Neural cell (in vitro differentiated cells): ENCODE measurements at regions not wholly inside any gene's neighbourhood (a gene's known extent, or its start where the extent isn't known, plus 50 kb on each side); places are given as distances from the start of the nearest gene placed in this dataset.

Experiments
- CTCF ChIP-seq: fragments of 450-650 bp; IDR thresholded peaks from 2 replicates; pipeline ENCODE4 v1.5.1; 2014; ENCODE audit warnings: antibody characterized with exemption, mild to moderate bottlenecking, moderate library complexity; ENCODE audit not compliant: poor library complexity, severe bottlenecking
- EP300 ChIP-seq: fragments of 450-650 bp; conservative IDR thresholded peaks from 2 replicates; pipeline ENCODE4 v1.6.1; 2014; ENCODE audit warnings: antibody characterized with exemption, mild to moderate bottlenecking, moderate library complexity; ENCODE audit not compliant: poor library complexity, severe bottlenecking
- EZH2 ChIP-seq: fragments of 200-600, 300-800 bp; shearing (Covaris generic), sonication (generic); IDR thresholded peaks from 2 replicates; pipeline ENCODE4 v1.6.1; 2014; ENCODE audit warnings: antibody characterized with exemption, low read length, borderline replicate concordance, mild to moderate bottlenecking; ENCODE audit not compliant: insufficient read depth, poor library complexity, severe bottlenecking
- MXI1 ChIP-seq: fragments of 450-650 bp; conservative IDR thresholded peaks from 2 replicates; pipeline ENCODE4 v1.6.1; 2014; ENCODE audit warnings: antibody characterized with exemption, mild to moderate bottlenecking; ENCODE audit not compliant: poor library complexity, severe bottlenecking
- POLR2AphosphoS5 ChIP-seq: IDR thresholded peaks from 2 replicates; pipeline ENCODE4 v1.6.1; 2012
- RAD21 ChIP-seq: fragments of 450-650 bp; conservative IDR thresholded peaks from 2 replicates; pipeline ENCODE4 v1.6.1; 2014; ENCODE audit warnings: antibody characterized with exemption, mild to moderate bottlenecking, moderate library complexity
- SMC3 ChIP-seq: fragments of 450-650 bp; conservative IDR thresholded peaks from 2 replicates; pipeline ENCODE4 v1.6.1; 2014; ENCODE audit warnings: antibody characterized with exemption, mild to moderate bottlenecking, moderate library complexity; ENCODE audit not compliant: poor library complexity
- TAF1 ChIP-seq: IDR thresholded peaks from 2 replicates; pipeline ENCODE4 v1.6.1; 2012; ENCODE audit warnings: low read depth
- TF ChIP-seq, protein P1 (sequence below): IDR thresholded peaks from 2 replicates; pipeline ENCODE4 v1.6.1; 2012; ENCODE audit warnings: borderline replicate concordance

GRCh38 chr7:142597547-142597946 is 151.7 kb upstream of the PRSS1 start:
- TF ChIP-seq, protein P1, sequence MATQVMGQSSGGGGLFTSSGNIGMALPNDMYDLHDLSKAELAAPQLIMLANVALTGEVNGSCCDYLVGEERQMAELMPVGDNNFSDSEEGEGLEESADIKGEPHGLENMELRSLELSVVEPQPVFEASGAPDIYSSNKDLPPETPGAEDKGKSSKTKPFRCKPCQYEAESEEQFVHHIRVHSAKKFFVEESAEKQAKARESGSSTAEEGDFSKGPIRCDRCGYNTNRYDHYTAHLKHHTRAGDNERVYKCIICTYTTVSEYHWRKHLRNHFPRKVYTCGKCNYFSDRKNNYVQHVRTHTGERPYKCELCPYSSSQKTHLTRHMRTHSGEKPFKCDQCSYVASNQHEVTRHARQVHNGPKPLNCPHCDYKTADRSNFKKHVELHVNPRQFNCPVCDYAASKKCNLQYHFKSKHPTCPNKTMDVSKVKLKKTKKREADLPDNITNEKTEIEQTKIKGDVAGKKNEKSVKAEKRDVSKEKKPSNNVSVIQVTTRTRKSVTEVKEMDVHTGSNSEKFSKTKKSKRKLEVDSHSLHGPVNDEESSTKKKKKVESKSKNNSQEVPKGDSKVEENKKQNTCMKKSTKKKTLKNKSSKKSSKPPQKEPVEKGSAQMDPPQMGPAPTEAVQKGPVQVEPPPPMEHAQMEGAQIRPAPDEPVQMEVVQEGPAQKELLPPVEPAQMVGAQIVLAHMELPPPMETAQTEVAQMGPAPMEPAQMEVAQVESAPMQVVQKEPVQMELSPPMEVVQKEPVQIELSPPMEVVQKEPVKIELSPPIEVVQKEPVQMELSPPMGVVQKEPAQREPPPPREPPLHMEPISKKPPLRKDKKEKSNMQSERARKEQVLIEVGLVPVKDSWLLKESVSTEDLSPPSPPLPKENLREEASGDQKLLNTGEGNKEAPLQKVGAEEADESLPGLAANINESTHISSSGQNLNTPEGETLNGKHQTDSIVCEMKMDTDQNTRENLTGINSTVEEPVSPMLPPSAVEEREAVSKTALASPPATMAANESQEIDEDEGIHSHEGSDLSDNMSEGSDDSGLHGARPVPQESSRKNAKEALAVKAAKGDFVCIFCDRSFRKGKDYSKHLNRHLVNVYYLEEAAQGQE = no peak
- TF ChIP-seq CTCF (no peak), POLR2AphosphoS5 (no peak), TAF1 (no peak), EP300 (no peak), EZH2 (no peak), MXI1 (no peak), SMC3 (no peak), RAD21 (no peak)
